ENCODE measurements at regions not wholly inside any gene's neighbourhood (a gene's known extent, or its start where the extent isn't known, plus 50 kb on each side); places are given as distances from the start of the nearest gene placed in this dataset.

DNA sequence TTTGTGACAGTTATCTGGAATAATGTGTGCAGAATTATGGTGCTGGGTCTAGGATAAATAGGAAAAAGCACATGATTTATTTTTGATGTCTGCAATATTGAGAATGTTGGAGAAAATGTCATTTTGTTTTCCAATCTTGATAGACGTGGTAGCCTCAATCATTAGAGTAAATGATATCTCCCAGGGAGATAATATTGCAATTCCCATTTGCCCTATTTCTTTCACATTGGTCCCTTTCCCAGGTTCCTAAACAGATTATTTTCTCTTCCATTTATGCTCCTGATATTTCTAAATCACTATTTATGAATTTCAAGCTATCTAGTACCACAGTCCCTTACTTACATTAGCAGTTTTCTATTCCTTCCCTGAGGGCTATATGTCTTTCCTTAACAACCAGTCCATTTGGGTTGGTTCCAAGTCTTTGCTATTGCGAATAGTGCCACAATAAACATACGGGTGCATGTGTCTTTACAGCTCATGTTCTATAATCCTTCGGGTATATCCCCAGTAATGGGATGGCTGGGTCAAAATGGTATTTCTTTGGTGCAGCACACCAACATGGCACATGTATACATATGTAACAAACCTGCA, 447.3 kb downstream of the PLA2G4A start:
- H3K4me3 ChIP-seq (ENCODE audit: low read depth, low read length), result no peak overlapping the region
- no peak for DNase-seq (ENCODE audit: low read depth)

DNA sequence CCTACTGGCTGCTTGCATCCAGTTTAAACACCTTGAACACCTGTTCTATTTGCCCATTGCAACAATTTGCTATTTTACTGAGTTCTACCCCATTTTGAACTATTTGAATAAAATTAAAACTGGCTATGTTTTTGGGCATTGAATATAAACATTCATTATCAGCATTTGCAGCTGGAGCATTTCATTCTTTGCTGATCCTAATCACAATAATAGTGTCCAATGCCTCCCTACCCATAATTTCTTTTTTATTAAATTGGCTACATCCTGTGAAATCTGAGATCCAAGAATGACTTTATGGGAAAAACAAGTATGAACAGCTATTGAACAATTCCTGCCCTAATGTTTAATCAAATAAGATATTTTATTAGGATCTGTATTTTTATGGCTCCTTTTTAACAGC, 447.9 kb downstream of the PLA2G4A start:
- no peak overlapping the region for H3K4me3 ChIP-seq (ENCODE audit: low read depth, low read length)
- DNase-seq (ENCODE audit: low read depth), result no peak

DNA sequence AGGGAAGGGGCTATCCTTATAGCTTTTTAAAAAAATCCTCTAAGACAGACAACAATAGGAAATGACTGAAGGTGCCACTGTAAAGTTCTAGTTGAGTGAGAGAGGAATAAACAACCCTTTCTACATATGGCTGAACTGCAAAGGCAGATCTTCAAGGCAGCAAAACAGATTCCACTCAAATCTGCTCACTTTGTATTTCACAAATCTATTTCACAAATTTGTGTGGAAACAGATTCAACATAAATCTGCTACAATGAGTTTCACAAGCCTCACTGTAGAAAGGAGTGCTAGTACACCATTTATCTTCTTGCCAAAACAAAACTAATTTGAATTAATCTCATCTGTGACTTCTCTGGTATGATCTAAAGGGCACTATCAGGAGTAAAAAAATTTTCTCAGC, 451.3 kb downstream of the PLA2G4A start:
- DNase-seq (ENCODE audit: low read depth), result no peak
- H3K4me3 ChIP-seq (ENCODE audit: low read depth, low read length), result no peak overlapping the region

DNA sequence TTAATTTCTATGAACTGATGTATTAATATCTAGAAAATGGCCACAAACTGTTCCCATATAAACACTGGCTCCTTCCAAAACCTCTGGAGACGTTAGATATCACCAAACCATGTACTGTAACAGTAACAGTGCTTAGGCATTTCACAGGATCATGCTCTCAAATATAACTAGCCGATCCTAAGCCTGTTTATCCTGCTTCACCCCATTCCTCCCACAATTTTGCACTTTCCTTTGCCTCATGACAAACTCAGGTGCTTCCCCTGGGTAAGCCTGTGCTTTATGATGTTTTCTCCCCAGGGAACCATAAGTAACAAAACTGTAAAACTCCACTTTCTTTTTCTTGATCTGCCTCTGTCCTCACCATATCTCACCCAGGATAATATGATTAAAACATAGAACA, 452.3 kb downstream of the PLA2G4A start:
- H3K4me3 ChIP-seq (ENCODE audit: low read depth, low read length), result no peak overlapping the region
- DNase-seq (ENCODE audit: low read depth), result no peak

DNA sequence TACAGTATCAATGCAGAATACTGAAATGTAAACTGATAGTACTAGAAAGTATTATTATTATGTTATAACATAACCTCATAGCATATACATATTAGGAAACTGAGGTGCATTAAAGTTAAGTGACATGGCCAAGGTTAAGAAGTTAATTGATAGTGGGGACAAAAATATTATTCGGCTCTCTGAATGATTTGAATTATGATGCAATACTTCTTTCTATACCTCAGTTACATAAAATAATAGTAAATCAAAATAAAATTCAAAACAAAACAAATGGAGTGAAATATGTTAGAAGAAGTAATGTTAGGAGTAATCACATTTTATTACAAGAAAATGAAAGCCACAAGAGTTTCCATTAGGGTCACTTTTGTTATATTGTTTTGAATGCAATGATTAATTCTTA, 455.2 kb downstream of the PLA2G4A start:
- no peak for DNase-seq (ENCODE audit: low read depth)
- no peak overlapping the region for H3K4me3 ChIP-seq (ENCODE audit: low read depth, low read length)

DNA sequence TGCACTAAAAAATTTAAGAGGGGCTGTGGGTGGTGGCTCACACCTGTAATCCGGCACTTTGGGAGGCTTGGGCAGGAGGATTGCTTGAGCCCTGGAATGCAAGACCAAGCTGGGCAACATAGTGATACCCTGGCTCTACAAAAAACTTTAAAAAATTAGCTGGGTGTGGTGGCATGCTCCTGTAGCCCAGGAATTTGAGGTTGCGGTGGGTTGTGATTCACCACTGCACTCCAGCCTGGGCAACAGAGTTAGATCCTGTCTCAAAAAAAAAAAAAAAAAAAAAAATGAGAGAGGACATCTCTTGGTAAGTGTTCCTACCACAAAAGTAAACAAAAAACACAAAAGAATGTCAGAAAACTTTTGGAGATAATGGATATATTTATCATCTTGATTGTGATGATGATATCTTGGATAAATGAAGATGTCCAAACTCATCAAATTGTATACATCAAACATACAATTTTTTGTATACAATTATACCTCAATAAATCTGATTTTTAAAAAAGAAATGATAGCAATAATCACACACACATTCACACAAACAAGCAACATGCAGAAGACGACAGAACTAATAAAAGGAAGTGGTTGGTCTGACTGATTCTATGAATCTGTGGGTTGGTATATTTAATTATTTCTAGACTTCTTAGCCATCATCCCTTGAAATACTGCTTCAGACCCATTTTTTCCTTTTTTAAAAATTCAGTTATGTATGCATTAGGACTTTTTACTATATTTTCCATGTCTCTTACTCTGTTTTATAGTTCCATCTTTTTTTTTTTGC, 465.9 kb downstream of the PLA2G4A start:
- H3K4me3 ChIP-seq (ENCODE audit: low read depth, low read length), result no peak overlapping the region
- DNase-seq (ENCODE audit: low read depth), result no peak

DNA sequence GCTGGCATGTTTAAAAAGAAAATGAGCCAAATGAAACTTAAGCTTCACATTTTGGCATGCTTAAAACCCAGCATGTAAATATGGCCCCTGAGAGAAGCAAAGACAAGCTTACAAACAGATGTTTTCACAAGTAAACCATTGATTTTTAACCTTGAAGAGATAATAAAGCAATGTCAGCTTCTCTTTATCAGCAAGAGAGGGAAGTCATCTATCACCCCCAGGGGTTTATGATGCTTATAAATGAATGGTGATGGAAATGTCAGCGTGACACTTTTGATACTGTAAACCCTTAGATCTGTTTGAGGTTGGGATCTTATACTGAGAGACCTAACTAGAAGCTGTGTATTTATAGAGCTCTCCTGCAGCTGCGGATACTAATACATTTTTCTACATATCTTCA, 471.3 kb downstream of the PLA2G4A start:
- DNase-seq (ENCODE audit: low read depth), result no peak
- H3K4me3 ChIP-seq (ENCODE audit: low read depth, low read length), result no peak overlapping the region

DNA sequence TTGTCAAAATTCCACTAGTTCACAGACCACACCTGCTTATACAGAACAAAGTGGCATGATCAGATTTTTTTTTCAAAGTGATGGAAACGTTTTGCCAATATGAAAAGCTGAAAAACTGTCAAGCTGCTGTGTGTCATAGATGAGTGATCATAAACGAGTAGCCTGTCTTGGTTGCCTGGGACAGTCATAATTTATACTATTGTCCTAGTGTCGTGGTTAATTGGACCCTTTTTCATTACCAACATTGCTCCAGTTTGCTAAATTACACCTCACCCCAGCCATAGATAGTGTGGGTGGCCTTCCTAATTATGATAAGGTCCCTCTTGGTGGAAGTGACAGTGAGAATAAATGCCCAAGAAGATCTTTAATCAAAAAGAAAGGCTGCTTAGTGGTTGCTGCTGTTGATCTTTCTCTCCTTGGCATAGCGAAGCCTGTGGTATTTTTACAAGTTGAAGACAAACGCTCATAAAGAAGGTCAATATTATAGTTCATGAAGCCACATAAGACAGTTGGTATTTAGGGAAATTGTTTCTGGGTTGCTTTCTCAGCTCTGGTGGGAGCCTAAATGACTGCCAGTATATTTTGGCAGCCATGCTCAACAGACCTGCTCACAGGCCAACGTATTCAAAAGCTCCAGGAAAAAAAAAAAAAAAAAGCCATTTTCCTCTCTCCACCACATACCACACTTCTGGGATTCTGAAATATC, 478.1 kb downstream of the PLA2G4A start:
- no peak overlapping the region for H3K4me3 ChIP-seq (ENCODE audit: low read depth, low read length)
- DNase-seq (ENCODE audit: low read depth), result no peak

DNA sequence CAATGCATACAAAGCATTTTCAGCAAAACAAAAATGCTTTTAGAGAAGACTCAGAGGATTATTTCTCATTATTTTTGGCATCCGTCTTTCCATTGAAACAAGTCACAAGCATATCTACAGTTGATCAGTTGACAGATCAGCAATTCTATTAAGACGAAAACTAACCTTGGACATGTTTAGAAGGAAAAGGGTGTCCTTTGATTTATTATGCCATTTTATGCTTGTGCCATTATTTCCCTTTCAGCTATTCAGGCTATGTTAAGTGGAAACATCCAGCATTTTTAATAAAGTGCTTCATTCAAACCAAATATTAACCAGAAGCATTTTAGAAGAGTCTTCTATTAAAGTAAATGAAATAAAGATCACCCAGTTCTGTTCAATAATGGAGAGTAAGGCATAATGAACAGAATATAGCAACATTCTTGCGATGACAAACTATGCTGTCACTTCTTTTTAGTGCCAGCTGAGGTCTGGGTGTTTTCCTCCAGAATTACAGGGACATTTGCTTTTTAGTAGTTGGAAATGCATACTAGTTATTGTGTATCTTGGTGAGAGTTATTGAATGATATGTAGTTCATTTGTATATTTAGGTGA, 481.4 kb downstream of the PLA2G4A start:
- DNase-seq (ENCODE audit: low read depth), result no peak
- H3K4me3 ChIP-seq (ENCODE audit: low read depth, low read length), result no peak overlapping the region

DNA sequence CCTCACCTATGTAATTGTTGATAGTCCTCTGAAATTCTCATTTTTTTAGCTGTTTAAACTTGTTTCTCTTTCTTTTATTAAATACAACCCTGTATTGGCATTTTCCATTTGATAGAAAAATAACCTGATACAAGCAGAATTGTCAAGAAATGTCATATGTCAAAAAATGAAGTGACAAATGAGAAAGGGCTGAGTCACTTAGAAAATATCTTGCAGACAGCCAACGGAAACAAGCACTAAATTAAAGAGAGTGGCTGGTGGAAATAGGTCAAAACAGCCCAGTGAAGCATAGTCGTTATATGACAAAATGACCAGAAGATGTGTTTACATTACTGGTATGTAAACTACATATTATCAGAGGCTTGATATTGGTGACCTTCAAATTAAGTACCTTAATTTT, 484.4 kb downstream of the PLA2G4A start:
- no peak for DNase-seq (ENCODE audit: low read depth)

DNA sequence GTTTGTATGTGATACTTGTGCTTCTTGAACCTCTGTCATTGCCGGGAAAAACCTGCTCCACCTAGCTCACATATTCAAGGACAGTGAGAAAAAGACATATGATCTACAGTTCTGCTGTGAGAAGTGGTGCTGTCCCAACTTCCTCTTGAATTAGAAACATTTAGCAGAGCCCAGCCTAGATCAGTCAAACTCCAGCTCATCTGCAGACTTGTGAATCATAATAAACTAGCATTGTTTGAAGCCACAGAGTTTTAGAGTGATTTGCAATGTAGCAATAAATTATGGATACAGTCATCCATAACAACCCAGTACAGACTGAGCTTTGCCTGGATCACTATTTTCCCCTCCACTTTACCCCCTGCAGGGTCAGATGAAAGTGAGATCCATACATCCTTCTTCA, 497.8 kb downstream of the PLA2G4A start:
- DNase-seq (ENCODE audit: low read depth), result no peak

More for the DNA sequence above, 484.4 kb downstream of the PLA2G4A start:
- H3K4me3 ChIP-seq (ENCODE audit: low read depth, low read length), result no peak overlapping the region

DNA sequence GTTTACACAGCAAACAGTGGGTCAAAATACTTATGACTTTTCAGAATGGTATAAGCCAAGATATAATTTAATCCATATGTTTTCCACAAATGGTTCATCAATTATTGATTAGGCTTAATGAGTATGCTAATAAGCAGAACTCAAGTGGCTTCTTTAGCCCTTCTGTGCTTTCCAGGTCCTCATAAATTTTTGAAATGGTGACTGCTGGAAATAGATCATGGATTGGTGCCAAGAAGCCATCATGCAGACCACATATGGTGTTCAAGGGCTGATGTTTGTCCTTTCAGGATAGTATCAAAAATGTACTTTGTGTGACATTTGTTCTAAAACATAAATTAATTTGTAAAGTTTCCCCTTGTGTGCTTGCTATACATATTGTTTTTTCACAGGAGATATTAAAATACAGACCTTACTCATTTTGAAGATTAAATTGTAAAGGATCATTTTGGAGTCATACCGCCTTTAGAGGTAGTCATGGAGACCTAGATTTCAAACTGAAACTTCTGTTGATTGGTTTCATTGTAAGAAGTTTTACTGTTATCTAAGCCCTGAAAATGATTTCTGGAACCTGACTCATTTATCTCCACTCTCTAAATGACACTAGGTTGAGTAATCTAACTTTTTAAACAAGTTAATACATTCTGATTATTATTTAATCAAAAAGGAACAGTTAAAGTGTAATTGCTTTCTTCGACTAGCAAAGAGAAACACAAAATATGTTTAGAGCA, 507.9 kb downstream of the PLA2G4A start:
- no peak for DNase-seq (ENCODE audit: low read depth)
- H3K4me3 ChIP-seq (ENCODE audit: low read depth, low read length), result no peak overlapping the region

More for the DNA sequence above, 497.8 kb downstream of the PLA2G4A start:
- no peak overlapping the region for H3K4me3 ChIP-seq (ENCODE audit: low read depth, low read length)

DNA sequence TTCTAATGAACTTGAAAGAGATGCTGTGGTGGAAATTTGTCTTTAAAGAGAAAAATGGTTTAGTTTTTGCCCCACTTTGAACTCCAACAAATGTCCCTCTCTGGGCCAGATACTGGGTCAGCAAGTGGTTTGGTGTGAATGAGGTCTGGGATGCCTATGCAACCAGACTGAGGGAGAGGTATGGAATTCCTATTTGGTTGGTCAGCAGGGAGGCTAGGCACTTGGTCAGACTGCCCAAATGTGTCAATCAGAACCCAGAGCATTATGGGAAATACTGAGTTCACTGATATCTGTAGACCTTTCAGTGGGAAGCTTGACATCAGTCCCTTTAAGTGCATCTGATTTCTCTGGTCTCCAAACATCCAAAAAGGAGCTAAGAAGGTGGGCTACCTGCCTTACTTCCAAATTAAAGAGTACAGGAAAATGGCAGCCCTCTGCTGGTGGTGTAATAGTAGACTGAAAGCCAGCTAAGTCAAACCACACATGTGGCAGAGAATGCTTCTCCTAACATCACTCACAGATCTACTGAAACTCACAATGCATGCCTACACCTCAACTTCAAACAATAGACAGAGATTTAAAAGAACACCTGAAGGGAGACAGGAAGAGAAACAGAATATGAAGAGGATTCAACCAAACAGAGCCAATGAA, 510.1 kb downstream of the PLA2G4A start:
- no peak for DNase-seq (ENCODE audit: low read depth)
- no peak overlapping the region for H3K4me3 ChIP-seq (ENCODE audit: low read depth, low read length)

DNA sequence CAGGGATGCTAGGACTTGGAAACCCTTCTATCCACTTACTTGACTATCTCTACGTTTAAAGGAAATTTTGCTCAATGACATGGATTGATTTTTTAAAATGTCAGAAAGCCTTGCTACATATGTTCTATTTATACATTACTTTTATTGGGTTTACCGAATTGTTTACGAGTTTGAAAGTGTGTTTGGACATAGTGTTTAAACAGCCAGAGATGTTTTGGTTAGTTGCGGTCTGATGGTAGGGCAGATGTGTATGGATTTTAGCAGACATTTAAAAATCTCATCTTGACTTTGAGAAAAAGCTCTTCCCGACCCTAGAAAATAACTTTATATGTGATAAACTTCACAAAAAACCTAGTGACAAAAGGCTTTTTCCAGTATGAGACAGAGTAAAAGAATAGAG, 513.7 kb downstream of the PLA2G4A start:
- no peak for DNase-seq (ENCODE audit: low read depth)
- H3K4me3 ChIP-seq (ENCODE audit: low read depth, low read length), result no peak overlapping the region

DNA sequence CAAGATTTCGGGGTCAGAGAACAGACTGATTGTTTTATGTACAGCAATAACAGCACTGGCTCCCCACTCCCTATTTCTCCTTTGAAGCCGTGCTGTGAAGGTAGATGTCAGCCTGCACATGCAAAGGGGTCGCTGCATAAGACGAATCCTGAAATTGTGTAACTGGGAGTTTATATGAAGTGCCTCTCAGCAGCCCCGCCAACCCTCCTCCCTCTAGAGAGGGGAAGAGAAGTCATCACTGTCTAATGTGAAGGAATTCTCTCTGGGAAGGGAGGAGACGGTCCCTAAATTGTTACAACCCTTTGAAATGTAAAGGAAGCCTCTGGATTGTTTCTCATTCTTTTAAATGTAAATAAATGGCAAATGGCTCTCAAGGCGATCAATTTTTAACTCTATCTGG, 545.3 kb downstream of the PLA2G4A start:
- no peak for DNase-seq (ENCODE audit: low read depth)
- no peak overlapping the region for H3K4me3 ChIP-seq (ENCODE audit: low read depth, low read length)

DNA sequence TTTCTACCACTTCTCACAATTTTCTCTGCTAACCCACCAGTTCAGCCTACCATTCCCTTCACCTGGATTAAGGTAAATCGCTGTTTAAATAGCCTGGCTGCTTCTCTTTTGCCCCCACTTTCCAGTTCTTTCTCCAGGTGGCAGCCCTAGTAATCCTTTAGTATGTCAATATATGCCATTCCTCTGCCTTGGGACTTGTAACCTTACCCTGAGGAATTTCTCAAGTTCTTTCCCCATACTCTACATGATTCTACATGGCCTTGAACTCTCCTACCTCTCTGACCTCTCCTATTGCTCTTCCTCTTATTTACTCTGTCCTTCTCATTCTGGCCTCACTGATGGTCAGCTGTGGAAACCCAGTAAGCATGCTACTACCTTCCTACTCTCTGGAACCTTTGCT, 546.0 kb downstream of the PLA2G4A start:
- no peak for DNase-seq (ENCODE audit: low read depth)
- H3K4me3 ChIP-seq (ENCODE audit: low read depth, low read length), result no peak overlapping the region

DNA sequence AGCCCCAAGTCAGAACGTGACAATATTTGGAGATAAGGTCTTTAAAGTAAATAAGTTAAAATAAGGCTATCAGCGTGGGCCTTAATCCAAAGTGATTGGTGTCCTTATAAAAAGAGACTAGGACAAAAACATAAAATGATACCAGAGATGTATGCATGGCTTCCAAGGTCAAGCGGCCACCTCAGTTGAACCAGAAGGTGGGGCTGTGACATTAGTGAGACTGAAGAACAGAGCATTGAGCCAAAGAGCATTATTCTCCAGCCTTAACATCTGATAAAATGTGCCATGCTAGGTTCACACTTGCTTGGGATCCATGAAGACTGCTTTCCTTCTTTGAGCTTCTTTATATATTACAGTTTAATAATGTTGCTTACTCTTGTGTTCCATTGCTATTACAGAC, 554.6 kb downstream of the PLA2G4A start:
- no peak overlapping the region for H3K4me3 ChIP-seq (ENCODE audit: low read depth, low read length)
- no peak for DNase-seq (ENCODE audit: low read depth)

DNA sequence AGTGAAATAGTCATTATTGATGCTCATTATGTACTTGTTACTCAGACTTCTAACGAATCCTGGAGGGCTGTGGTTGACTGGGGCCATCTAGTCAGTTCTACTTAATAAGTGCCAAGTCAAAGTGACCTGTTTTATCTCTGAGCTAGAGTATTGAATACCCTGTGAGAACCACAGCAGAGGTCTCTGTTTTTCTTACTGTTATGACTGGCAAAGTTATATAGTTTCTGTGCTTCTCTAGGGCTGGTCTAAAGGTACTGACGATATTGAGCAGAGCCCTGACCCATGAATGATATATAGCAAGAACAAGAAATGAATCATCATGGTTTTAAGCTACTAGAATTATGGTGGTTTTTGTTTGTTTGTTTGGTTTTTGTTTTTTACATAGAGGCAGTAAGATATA, 555.8 kb downstream of the PLA2G4A start:
- no peak overlapping the region for H3K4me3 ChIP-seq (ENCODE audit: low read depth, low read length)
- DNase-seq (ENCODE audit: low read depth), result no peak

DNA sequence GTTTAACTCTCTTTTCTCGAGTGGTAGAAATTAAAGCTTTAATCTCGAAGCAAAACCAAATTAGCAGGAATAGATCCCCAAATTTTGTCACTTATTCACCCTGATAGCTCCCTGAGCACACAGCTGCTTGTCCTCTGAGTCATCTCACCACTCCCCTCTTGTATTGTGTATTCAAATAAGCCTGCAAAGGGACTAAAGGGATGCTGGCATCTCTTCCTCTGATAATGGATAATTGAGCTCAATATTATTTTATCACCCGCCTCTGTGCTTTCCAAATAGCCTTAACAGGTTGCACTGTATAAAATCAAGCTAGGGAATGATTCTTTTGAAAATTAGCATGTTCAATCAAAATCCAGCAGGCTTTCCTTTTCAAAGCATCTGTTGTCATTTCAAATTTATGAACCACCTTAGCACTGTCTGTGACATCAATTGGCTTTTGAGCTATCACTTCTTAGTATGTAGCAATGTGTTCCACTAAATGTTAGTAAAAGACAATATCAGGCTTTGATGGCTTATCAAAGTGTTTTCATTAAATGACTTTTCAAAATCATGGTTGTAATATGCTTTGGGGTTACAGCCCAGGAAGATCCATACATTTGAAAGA, 561.6 kb downstream of the PLA2G4A start:
- no peak for DNase-seq (ENCODE audit: low read depth)
- H3K4me3 ChIP-seq (ENCODE audit: low read depth, low read length), result no peak overlapping the region

Data from skeletal muscle cell (primary cell).